ENCODE measurements at regions not wholly inside any gene's neighbourhood (a gene's known extent, or its start where the extent isn't known, plus 50 kb on each side); places are given as distances from the start of the nearest gene placed in this dataset.

DNA sequence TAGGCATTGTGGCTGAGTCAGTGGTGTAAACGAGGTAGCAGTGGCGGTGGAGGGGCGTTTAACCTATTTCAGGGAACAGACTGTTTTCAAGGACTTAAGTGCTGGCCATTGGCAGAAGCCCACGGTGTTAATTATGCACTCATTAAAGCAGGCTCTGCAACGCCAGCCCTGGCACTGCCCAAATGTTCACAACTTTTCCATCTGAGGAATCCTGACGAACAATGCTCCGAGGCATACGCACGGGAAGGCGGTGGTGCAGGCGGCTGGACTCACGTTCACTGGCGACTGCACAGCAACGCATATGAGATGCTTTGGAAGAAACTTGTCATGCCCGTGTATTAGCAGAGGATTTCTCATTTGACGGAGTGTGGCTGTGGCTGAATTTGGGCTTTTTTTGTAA lies 70.6 kb upstream of the SLC24A4 start:
- Histone ChIP-seq H3K4me1 (ENCODE audit: control insufficient read depth in 2 of 2, insufficient read depth in 2 of 2, low read length in 2 of 2) (peaks cover 0 to 8% of the 10 kb centered on the region in 2 donors), H3K79me2 (ENCODE audit: control insufficient read depth, insufficient read depth, low read length) (no peaks in the 10 kb centered on the region), H3K27ac (ENCODE audit: low read length in 2 of 2) (no peak overlapping the region), H4K20me1 (ENCODE audit: control insufficient read depth, insufficient read depth, low read length, poor library complexity, severe bottlenecking) (no peaks in the 10 kb centered on the region), H3K4me3 (ENCODE audit: control extremely low read depth in 1 of 5, extremely low read depth in 1 of 5, insufficient read depth in 1 of 5, low read depth in 2 of 5, low read length in 4 of 5) (no peak overlapping the region), H3K9me3 (ENCODE audit: control extremely low read depth in 1 of 3, control insufficient read depth in 2 of 3, insufficient read depth in 1 of 3, low read length in 2 of 3) (peaks cover 0 to 4% (median 0%) of the 10 kb centered on the region in 3 donors), H3K4me2 (replicated peaks; ENCODE audit: low read depth, low read length, poor library complexity, severe bottlenecking) (no peak overlapping the region), H3K36me3 (replicated peaks in 1 of 2; ENCODE audit: control extremely low read depth in 1 of 2, control insufficient read depth in 1 of 2, extremely low read depth in 1 of 2, insufficient read depth in 2 of 2, low read length in 1 of 2) (no peaks in the 10 kb centered on the region), H3K27me3 (replicated peaks in 1 of 4; ENCODE audit: control extremely low read depth in 1 of 4, control insufficient read depth in 3 of 4, insufficient read depth in 4 of 4, low read length in 3 of 4) (peaks cover 0 to 42% (median 7%) of the 10 kb centered on the region in 4 experiments), H2AFZ (ENCODE audit: insufficient read depth, low read depth, low read length, poor library complexity, severe bottlenecking) (no peak overlapping the region), H3K9ac (ENCODE audit: low read length) (no peak overlapping the region)
- Mint-ChIP-seq H3K9me3 (ENCODE audit: insufficient read depth) (no peaks in the 10 kb centered on the region), H3K4me1 (no peaks in the 10 kb centered on the region), H3K27me3 (peaks cover 50% of the 10 kb centered on the region), H3K27ac (no peak overlapping the region), H3K4me3 (no peak overlapping the region)
- WGBS (ENCODE audit: insufficient coverage), result 80% methylated on average over 14 of the region's 16 CpGs
- ATAC-seq (ENCODE audit: low read depth) (no peak), DNase-seq (no peak)
- intact Hi-C loops (cut with micrococcal nuclease), result no loop called here
- CTCF ChIA-PET, result no interaction called here
- POLR2A ChIA-PET, result no interaction called here
- no peak for TF ChIP-seq EZH2 (IDR thresholded peaks at IDR 0.05; ENCODE audit: borderline replicate concordance, insufficient read depth, low read depth, low read length, poor library complexity, severe bottlenecking)
- TF ChIP-seq, protein P1, sequence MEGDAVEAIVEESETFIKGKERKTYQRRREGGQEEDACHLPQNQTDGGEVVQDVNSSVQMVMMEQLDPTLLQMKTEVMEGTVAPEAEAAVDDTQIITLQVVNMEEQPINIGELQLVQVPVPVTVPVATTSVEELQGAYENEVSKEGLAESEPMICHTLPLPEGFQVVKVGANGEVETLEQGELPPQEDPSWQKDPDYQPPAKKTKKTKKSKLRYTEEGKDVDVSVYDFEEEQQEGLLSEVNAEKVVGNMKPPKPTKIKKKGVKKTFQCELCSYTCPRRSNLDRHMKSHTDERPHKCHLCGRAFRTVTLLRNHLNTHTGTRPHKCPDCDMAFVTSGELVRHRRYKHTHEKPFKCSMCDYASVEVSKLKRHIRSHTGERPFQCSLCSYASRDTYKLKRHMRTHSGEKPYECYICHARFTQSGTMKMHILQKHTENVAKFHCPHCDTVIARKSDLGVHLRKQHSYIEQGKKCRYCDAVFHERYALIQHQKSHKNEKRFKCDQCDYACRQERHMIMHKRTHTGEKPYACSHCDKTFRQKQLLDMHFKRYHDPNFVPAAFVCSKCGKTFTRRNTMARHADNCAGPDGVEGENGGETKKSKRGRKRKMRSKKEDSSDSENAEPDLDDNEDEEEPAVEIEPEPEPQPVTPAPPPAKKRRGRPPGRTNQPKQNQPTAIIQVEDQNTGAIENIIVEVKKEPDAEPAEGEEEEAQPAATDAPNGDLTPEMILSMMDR (IDR thresholded peaks at IDR 0.05), result no peak

DNA sequence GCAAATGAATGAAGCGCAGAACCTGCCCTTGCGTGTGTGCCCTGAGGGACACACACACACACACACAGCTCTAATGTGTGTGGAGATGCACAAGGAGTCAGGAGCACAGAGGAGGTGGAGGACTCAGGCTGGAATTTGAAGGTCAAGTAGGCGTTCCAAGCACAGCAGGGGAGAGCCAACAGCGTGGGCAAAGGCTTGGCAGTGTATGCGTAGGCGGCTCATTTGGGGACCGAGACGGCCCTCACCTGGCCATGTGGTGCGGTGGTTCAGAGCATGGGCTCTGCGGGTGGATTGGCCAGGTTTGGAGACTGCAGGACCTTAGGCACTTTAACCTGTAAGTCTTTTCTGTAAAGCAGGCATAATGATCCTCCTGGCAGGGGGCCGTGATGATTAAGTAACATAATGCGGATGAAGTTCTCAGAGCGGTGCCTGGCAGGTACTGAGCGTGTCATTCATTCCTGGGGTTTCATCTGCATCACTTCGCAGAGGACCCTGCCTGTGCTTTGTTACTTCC lies 69.5 kb upstream of the SLC24A4 start:
- peaks cover 50% of the 10 kb centered on the region for H3K27me3 Mint-ChIP-seq
- H3K27ac Mint-ChIP-seq, result no peak overlapping the region
- ChIA-PET POLR2A (no interaction called here), CTCF (no interaction called here)
- no peak overlapping the region for H3K4me2 ChIP-seq (replicated peaks; ENCODE audit: low read depth, low read length, poor library complexity, severe bottlenecking)
- peaks cover 0 to 37% (median 7%) of the 10 kb centered on the region in 4 experiments for H3K27me3 ChIP-seq (replicated peaks in 1 of 4; ENCODE audit: control extremely low read depth in 1 of 4, control insufficient read depth in 3 of 4, insufficient read depth in 4 of 4, low read length in 3 of 4)
- WGBS (ENCODE audit: insufficient coverage), result 49% methylated on average over 12 of the region's 15 CpGs
- H2AFZ ChIP-seq (ENCODE audit: insufficient read depth, low read depth, low read length, poor library complexity, severe bottlenecking), result no peak overlapping the region
- H3K9ac ChIP-seq (ENCODE audit: low read length), result no peak overlapping the region
- no peaks in the 10 kb centered on the region for H3K9me3 Mint-ChIP-seq (ENCODE audit: insufficient read depth)
- no peaks in the 10 kb centered on the region for H3K4me1 Mint-ChIP-seq
- no peak overlapping the region for H3K4me3 Mint-ChIP-seq
- intact Hi-C loops (cut with micrococcal nuclease), result no loop called here
- no peaks in the 10 kb centered on the region for H3K36me3 ChIP-seq (replicated peaks in 1 of 2; ENCODE audit: control extremely low read depth in 1 of 2, control insufficient read depth in 1 of 2, extremely low read depth in 1 of 2, insufficient read depth in 2 of 2, low read length in 1 of 2)
- no peaks in the 10 kb centered on the region for H3K9me3 ChIP-seq (ENCODE audit: control extremely low read depth in 1 of 3, control insufficient read depth in 2 of 3, insufficient read depth in 1 of 3, low read length in 2 of 3)
- no peak overlapping the region for H3K4me3 ChIP-seq (ENCODE audit: control extremely low read depth in 1 of 5, extremely low read depth in 1 of 5, insufficient read depth in 1 of 5, low read depth in 2 of 5, low read length in 4 of 5)
- H4K20me1 ChIP-seq (ENCODE audit: control insufficient read depth, insufficient read depth, low read length, poor library complexity, severe bottlenecking), result no peaks in the 10 kb centered on the region
- peaks cover 0 to 8% of the 10 kb centered on the region in 2 donors for H3K4me1 ChIP-seq (ENCODE audit: control insufficient read depth in 2 of 2, insufficient read depth in 2 of 2, low read length in 2 of 2)
- DNase-seq, result no peak
- TF ChIP-seq, protein P1 (IDR thresholded peaks at IDR 0.05), result no peak
- TF ChIP-seq EZH2 (IDR thresholded peaks at IDR 0.05; ENCODE audit: borderline replicate concordance, insufficient read depth, low read depth, low read length, poor library complexity, severe bottlenecking), result no peak
- no peak for ATAC-seq (ENCODE audit: low read depth)
- H3K79me2 ChIP-seq (ENCODE audit: control insufficient read depth, insufficient read depth, low read length), result no peaks in the 10 kb centered on the region
- H3K27ac ChIP-seq (ENCODE audit: low read length in 2 of 2), result no peak overlapping the region
